Neural cell (in vitro differentiated cells): ENCODE measurements at regions not wholly inside any gene's neighbourhood (a gene's known extent, or its start where the extent isn't known, plus 50 kb on each side); places are given as distances from the start of the nearest gene placed in this dataset.

ENCODE experiments used
- CTCF ChIP-seq: fragments of 450-650 bp; IDR thresholded peaks from 2 replicates; pipeline ENCODE4 v1.5.1; 2014; ENCODE audit warnings: antibody characterized with exemption, mild to moderate bottlenecking, moderate library complexity; ENCODE audit not compliant: poor library complexity, severe bottlenecking
- EP300 ChIP-seq: fragments of 450-650 bp; conservative IDR thresholded peaks from 2 replicates; pipeline ENCODE4 v1.6.1; 2014; ENCODE audit warnings: antibody characterized with exemption, mild to moderate bottlenecking, moderate library complexity; ENCODE audit not compliant: poor library complexity, severe bottlenecking
- EZH2 ChIP-seq: fragments of 200-600, 300-800 bp; shearing (Covaris generic), sonication (generic); IDR thresholded peaks from 2 replicates; pipeline ENCODE4 v1.6.1; 2014; ENCODE audit warnings: antibody characterized with exemption, low read length, borderline replicate concordance, mild to moderate bottlenecking; ENCODE audit not compliant: insufficient read depth, poor library complexity, severe bottlenecking
- POLR2AphosphoS5 ChIP-seq: IDR thresholded peaks from 2 replicates; pipeline ENCODE4 v1.6.1; 2012
- REST ChIP-seq: IDR thresholded peaks from 2 replicates; pipeline ENCODE4 v1.6.1; 2012; ENCODE audit warnings: borderline replicate concordance

DNA sequence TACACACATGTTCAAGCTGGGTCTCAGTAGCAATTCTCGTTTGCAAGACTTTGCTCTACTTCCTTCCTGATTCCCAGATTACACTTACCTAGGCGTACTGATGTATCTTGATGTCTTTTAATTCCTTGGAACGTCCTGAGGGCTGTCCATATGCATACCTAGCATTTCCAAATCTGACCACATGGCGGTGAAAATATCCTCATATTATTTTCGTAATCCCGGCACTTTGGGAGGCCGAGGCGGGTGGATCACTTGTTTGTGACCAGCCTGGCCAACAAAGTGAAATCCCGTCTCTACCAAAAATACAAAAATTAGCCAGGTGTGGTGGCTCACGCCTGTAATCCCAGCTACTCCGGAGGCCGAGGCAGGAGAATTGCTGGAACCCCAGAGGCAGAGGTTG is 1786.3 kb upstream of the TENM3 start:
- TF ChIP-seq CTCF (no peak), POLR2AphosphoS5 (no peak), EP300 (no peak), REST (no peak), EZH2 (no peak)
